Colonic mucosa (tissue), 4 donors: ENCODE measurements at regions not wholly inside any gene's neighbourhood (a gene's known extent, or its start where the extent isn't known, plus 50 kb on each side); places are given as distances from the start of the nearest gene placed in this dataset.

Experiments used
- DNase-seq: peaks from one replicate; pipeline ENCODE4 v3.0.0-alpha.2; 2020
- H3K27ac ChIP-seq: fragments of 200-600 bp; one replicate; pipeline ENCODE4 v1.8.0; 2021
- H3K27me3 ChIP-seq: fragments of 200-600 bp; one replicate; pipeline ENCODE4 v1.8.0; 2021
- H3K36me3 ChIP-seq: fragments of 200-600 bp; one replicate; pipeline ENCODE4 v1.8.0; 2021
- H3K4me1 ChIP-seq: fragments of 200-600 bp; one replicate; pipeline ENCODE4 v1.8.0; 2021; ENCODE audit warnings: mild to moderate bottlenecking
- H3K4me3 ChIP-seq: fragments of 200-600 bp; one replicate; pipeline ENCODE4 v1.8.0; 2021
- H3K9ac ChIP-seq, 2 donors: one replicate each; pipeline ENCODE4 v1.7.0; 2013; ENCODE audit warnings: control low read depth in 2 of 2, low read depth in 2 of 2, low read length in 2 of 2
- H3K9me3 ChIP-seq: fragments of 200-600 bp; one replicate; pipeline ENCODE4 v1.8.0; 2021
- CTCF ChIP-seq: fragments of 200-600 bp; IDR thresholded peaks from one replicate; pipeline ENCODE4 v1.8.0; 2022; ENCODE audit warnings: antibody characterized with exemption, mild to moderate bottlenecking
- intact Hi-C: fragments of 100-400 bp; cut with DNase I; formaldehyde crosslinking; loops from one replicate; pipeline ENCODE4 v1.14.1; 2022
- donor health status: healthy.
- donor health status: DM: no; HTN: no; CAD: no.
- donor health status: DM: no; HTN: no; CAD: no.

- H3K27ac ChIP-seq = peak overlapping the region; percentile 17
- intact Hi-C loops = no loop called here
- no peaks in the 10 kb centered on the region for H3K4me1 ChIP-seq
Observed at GRCh38 chr14:61188978-61189808, 91.9 kb downstream of the TMEM30B start.

GRCh38 chr14:61188196-61188595 is 92.9 kb downstream of the TMEM30B start:
- DNase-seq = no peak
- H3K9me3 ChIP-seq = no peaks in the 10 kb centered on the region
- H3K27me3 ChIP-seq = peaks cover 8% of the 10 kb centered on the region
- intact Hi-C loops = no loop called here
- no peak overlapping the region for H3K9ac ChIP-seq
- no peak overlapping the region for H3K27ac ChIP-seq
- no peak for TF ChIP-seq CTCF
- H3K4me1 ChIP-seq = no peaks in the 10 kb centered on the region
- H3K4me3 ChIP-seq = no peak overlapping the region
- no peaks in the 10 kb centered on the region for H3K36me3 ChIP-seq

More at GRCh38 chr14:61188978-61189808, 91.9 kb downstream of the TMEM30B start:
- peak; percentile 28 for DNase-seq
- H3K27me3 ChIP-seq = peaks cover 8% of the 10 kb centered on the region
- peak; percentile 29 for TF ChIP-seq CTCF
- no peaks in the 10 kb centered on the region for H3K9me3 ChIP-seq
- H3K4me3 ChIP-seq = peak overlapping the region; percentile 11
- H3K36me3 ChIP-seq = no peaks in the 10 kb centered on the region
- H3K9ac ChIP-seq = no peak overlapping the region

- no peak for DNase-seq
- Histone ChIP-seq H3K27me3 (peaks cover 8% of the 10 kb centered on the region), H3K9ac (no peak overlapping the region), H3K36me3 (no peaks in the 10 kb centered on the region), H3K27ac (no peak overlapping the region), H3K9me3 (no peaks in the 10 kb centered on the region), H3K4me1 (no peaks in the 10 kb centered on the region), H3K4me3 (no peak overlapping the region)
- intact Hi-C loops = no loop called here
- TF ChIP-seq CTCF = no peak
Observed at GRCh38 chr14:61187196-61187905, 93.8 kb downstream of the TMEM30B start.

- H3K9me3 ChIP-seq = no peaks in the 10 kb centered on the region
- no peak overlapping the region for H3K27ac ChIP-seq
- intact Hi-C loops = no loop called here
- H3K4me1 ChIP-seq = no peaks in the 10 kb centered on the region
- no peak for DNase-seq
- H3K36me3 ChIP-seq = no peaks in the 10 kb centered on the region
- peaks cover 8% of the 10 kb centered on the region for H3K27me3 ChIP-seq
- no peak overlapping the region for H3K4me3 ChIP-seq
- no peak for TF ChIP-seq CTCF
- H3K9ac ChIP-seq = no peak overlapping the region
Observed at GRCh38 chr14:61186341-61187195, 94.6 kb downstream of the TMEM30B start.

- intact Hi-C loops = no loop called here
Observed at GRCh38 chr14:61185534-61185933, 95.6 kb downstream of the TMEM30B start.

More at GRCh38 chr14:61185534-61185933, 95.6 kb downstream of the TMEM30B start:
- no peak for DNase-seq
- no peaks in the 10 kb centered on the region for H3K9me3 ChIP-seq
- H3K36me3 ChIP-seq = no peaks in the 10 kb centered on the region
- H3K27ac ChIP-seq = no peak overlapping the region
- no peak for TF ChIP-seq CTCF
- H3K9ac ChIP-seq = no peak overlapping the region
- H3K27me3 ChIP-seq = peaks cover 8% of the 10 kb centered on the region
- H3K4me3 ChIP-seq = no peak overlapping the region
- H3K4me1 ChIP-seq = no peaks in the 10 kb centered on the region
